ENCODE measurements at regions not wholly inside any gene's neighbourhood (a gene's known extent, or its start where the extent isn't known, plus 50 kb on each side); places are given as distances from the start of the nearest gene placed in this dataset.

DNA sequence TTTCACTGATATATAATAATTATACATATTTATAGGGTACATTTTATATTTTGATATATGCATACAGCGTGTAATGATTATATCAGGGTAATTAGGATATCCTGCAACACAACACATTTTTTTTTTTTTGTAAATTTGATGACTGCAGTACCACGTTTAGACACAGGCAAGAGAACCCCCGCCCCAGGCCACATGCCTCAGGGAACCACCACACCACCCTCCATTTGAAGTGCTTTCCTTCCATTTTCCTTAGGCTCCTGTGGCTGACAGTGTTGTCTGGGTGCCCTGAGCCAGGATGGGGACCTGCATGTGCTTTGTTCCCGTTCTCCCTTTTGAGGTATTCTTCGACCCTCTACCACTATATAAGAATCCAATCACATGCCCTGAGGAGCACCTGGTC is 161.6 kb upstream of the CTAGE1 start:
- ATAC-seq (no peak), DNase-seq (no peak)
- Histone ChIP-seq H3K9me3 (no peaks in the 10 kb centered on the region), H3K27ac (no peak overlapping the region), H3K36me3 (replicated peaks in 1 of 2; ENCODE audit: insufficient read depth in 1 of 2, low read depth in 2 of 2) (no peaks in the 10 kb centered on the region), H3K4me3 (no peak overlapping the region), H3K4me1 (no peaks in the 10 kb centered on the region), H3K27me3 (no peaks in the 10 kb centered on the region)
- no peak for TF ChIP-seq POLR2A (IDR thresholded peaks at IDR 0.05)
- TF ChIP-seq, protein P1, sequence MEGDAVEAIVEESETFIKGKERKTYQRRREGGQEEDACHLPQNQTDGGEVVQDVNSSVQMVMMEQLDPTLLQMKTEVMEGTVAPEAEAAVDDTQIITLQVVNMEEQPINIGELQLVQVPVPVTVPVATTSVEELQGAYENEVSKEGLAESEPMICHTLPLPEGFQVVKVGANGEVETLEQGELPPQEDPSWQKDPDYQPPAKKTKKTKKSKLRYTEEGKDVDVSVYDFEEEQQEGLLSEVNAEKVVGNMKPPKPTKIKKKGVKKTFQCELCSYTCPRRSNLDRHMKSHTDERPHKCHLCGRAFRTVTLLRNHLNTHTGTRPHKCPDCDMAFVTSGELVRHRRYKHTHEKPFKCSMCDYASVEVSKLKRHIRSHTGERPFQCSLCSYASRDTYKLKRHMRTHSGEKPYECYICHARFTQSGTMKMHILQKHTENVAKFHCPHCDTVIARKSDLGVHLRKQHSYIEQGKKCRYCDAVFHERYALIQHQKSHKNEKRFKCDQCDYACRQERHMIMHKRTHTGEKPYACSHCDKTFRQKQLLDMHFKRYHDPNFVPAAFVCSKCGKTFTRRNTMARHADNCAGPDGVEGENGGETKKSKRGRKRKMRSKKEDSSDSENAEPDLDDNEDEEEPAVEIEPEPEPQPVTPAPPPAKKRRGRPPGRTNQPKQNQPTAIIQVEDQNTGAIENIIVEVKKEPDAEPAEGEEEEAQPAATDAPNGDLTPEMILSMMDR (IDR thresholded peaks at IDR 0.05) = no peak
- 74 to 76% methylated on average over 5 of the region's 5 CpGs for WGBS, 2 donors
- intact Hi-C loops (cut with DNase I) = no loop called here

DNA sequence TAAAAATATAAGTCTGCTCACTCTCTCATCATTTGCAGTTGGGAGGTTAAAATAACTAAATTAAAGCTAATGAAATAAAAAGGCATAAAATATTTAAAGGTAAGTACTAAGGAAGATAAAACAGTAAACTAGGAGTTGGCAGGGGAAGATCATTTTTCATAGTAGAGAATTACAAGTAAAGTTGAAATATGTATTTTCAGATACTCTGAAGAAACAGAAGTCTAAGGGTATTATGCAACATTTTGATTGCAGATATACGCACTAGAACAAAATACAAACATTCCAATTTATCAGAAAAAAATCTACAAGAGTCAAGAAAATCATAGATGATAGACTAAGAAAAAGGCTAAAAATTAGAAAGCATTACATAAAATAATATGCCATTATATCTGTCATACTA is 167.6 kb upstream of the CTAGE1 start:
- no peak for TF ChIP-seq POLR2A (IDR thresholded peaks at IDR 0.05)
- TF ChIP-seq, protein P1 (IDR thresholded peaks at IDR 0.05) = no peak
- no peaks in the 10 kb centered on the region for H3K9me3 ChIP-seq
- H3K4me3 ChIP-seq = no peak overlapping the region
- no peak overlapping the region for H3K27ac ChIP-seq
- 27 to 43% methylated on average over 1 of the region's 1 CpG for WGBS, 2 donors
- intact Hi-C loops (cut with DNase I) = no loop called here
- H3K36me3 ChIP-seq (replicated peaks in 1 of 2; ENCODE audit: insufficient read depth in 1 of 2, low read depth in 2 of 2) = no peaks in the 10 kb centered on the region
- DNase-seq (no peak), ATAC-seq (no peak)
- H3K27me3 ChIP-seq = no peaks in the 10 kb centered on the region
- no peaks in the 10 kb centered on the region for H3K4me1 ChIP-seq

DNA sequence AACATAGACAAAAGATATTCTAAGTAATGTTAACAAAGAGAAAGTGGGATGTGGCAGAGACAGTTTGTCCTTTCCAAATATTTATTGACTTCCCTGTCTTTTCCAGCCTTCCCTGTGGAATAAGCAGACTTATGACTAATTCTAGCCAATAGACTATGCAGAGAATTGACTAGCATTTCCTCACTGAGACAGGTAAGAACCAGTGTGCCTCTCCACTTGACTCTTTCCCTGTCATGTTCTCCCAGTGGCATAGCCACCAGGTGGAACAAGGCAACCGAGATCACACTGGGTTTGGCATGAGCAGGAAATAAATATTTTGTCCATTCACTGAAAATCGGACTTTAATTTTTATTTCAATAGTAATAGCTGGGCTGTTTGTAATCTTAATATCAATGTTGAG is 168.1 kb upstream of the CTAGE1 start:
- H3K27ac ChIP-seq = no peak overlapping the region
- no peaks in the 10 kb centered on the region for H3K9me3 ChIP-seq
- H3K36me3 ChIP-seq (replicated peaks in 1 of 2; ENCODE audit: insufficient read depth in 1 of 2, low read depth in 2 of 2) = no peaks in the 10 kb centered on the region
- no peak overlapping the region for H3K4me3 ChIP-seq
- DNase-seq (no peak), ATAC-seq (no peak)
- H3K27me3 ChIP-seq = no peaks in the 10 kb centered on the region
- intact Hi-C loops (cut with DNase I) = no loop called here
- H3K4me1 ChIP-seq = no peaks in the 10 kb centered on the region
- TF ChIP-seq POLR2A (IDR thresholded peaks at IDR 0.05) = no peak
- TF ChIP-seq, protein P1 (IDR thresholded peaks at IDR 0.05) = no peak
- WGBS, 2 donors = 53 to 73% methylated on average over 2 of the region's 2 CpGs

DNA sequence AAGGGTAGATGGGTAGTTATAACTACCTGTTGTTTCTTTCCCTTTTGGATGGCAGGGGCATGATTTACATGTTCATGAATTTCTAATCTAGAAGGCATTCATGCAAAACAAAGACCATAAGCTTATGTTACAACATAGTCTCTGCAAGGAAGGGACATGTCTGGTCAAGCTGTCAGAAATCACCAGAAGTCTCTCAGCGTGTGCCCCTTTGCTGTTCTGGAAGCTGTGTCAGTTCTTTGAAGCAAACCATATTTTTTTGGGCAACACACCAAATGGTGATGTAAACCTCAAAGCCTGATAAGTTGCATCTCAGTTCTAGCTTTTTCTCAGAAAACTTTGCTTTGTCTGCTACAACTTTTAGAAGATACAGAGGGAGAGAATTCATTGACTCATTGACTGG is 173.5 kb upstream of the CTAGE1 start:
- Histone ChIP-seq H3K27ac (no peak overlapping the region), H3K27me3 (no peaks in the 10 kb centered on the region)
- no peak for DNase-seq

DNA sequence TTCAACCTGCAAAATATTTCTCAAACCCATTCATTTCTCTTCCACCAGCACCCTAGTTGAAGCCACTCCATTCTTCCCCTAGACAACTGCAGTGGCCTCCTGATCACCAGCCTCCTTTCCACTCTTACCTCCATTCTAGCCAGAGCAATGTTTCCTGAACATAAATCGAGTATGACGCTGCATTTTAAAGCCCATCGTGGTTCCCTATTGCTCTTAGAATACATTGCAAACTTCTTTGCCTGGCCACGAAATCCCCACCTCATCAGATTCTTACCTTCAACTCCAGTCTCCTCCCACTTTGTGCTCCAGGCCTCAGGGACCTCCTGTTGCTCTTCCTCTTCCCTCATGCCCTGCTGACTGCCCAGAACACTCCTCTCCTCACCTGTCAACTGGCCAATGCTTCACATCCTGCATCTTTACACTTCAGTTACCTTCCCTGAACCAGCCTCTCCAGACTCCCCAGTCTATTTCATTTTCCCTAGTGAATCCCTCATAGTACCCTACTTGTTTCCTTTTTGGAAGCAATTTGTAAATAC is 176.5 kb upstream of the CTAGE1 start:
- no peaks in the 10 kb centered on the region for H3K4me1 ChIP-seq
- ATAC-seq = no peak
- intact Hi-C loops (cut with DNase I) = no loop called here
- H3K9me3 ChIP-seq = no peaks in the 10 kb centered on the region
- no peak for DNase-seq
- no peaks in the 10 kb centered on the region for H3K27me3 ChIP-seq
- 67 to 78% methylated on average over 4 of the region's 4 CpGs for WGBS, 2 donors
- TF ChIP-seq, protein P1 (IDR thresholded peaks at IDR 0.05) = no peak
- TF ChIP-seq POLR2A (IDR thresholded peaks at IDR 0.05) = no peak
- H3K27ac ChIP-seq = no peak overlapping the region
- H3K36me3 ChIP-seq (replicated peaks in 1 of 2; ENCODE audit: insufficient read depth in 1 of 2, low read depth in 2 of 2) = no peaks in the 10 kb centered on the region
- no peak overlapping the region for H3K4me3 ChIP-seq

More for the DNA sequence above, 173.5 kb upstream of the CTAGE1 start:
- Histone ChIP-seq H3K4me1 (no peaks in the 10 kb centered on the region), H3K9me3 (no peaks in the 10 kb centered on the region), H3K4me3 (no peak overlapping the region), H3K36me3 (replicated peaks in 1 of 2; ENCODE audit: insufficient read depth in 1 of 2, low read depth in 2 of 2) (no peaks in the 10 kb centered on the region)
- no peak for TF ChIP-seq POLR2A (IDR thresholded peaks at IDR 0.05)
- TF ChIP-seq, protein P1 (IDR thresholded peaks at IDR 0.05) = no peak
- WGBS, 2 donors = 52 to 57% methylated on average over 1 of the region's 1 CpG
- intact Hi-C loops (cut with DNase I) = no loop called here
- no peak for ATAC-seq

Data from body of pancreas (tissue), 4 donors.